GM12878 (cell line): ENCODE measurements at regions not wholly inside any gene's neighbourhood (a gene's known extent, or its start where the extent isn't known, plus 50 kb on each side); places are given as distances from the start of the nearest gene placed in this dataset.

Source experiments
- CBX5 ChIP-seq: sonication (generic); IDR thresholded peaks from 2 replicates; pipeline ENCODE4 v1.6.1; 2016; ENCODE audit warnings: low read depth, moderate library complexity, mild to moderate bottlenecking, inconsistent platforms
- MEF2A ChIP-seq: IDR thresholded peaks from 2 replicates; pipeline ENCODE4 v1.6.1; 2011; ENCODE audit warnings: low read depth, mild to moderate bottlenecking, low read length, moderate library complexity; ENCODE audit not compliant: insufficient read depth
- NR2F1 ChIP-seq: fragments of 450-650 bp; conservative IDR thresholded peaks from 2 replicates; pipeline ENCODE4 v1.6.1; 2017; ENCODE audit warnings: mild to moderate bottlenecking
- PAX5 ChIP-seq: IDR thresholded peaks from 2 replicates; pipeline ENCODE4 v1.6.1; 2011; ENCODE audit warnings: low read depth, low read length, borderline replicate concordance
- RUNX3 ChIP-seq: IDR thresholded peaks from 2 replicates; pipeline ENCODE4 v1.6.1; 2012; ENCODE audit warnings: low read length, inconsistent platforms
- SIN3A ChIP-seq: IDR thresholded peaks from 2 replicates; pipeline ENCODE4 v1.6.1; 2012; ENCODE audit warnings: low read depth, low read length, improper control_type of control experiment
- TCF12 ChIP-seq: IDR thresholded peaks from 2 replicates; pipeline ENCODE4 v1.6.1; 2011; ENCODE audit warnings: low read depth, mild to moderate bottlenecking, low read length
- TF ChIP-seq, protein P1 (sequence below): fragments of 450-650 bp; formaldehyde crosslinking; IDR thresholded peaks from 2 replicates; pipeline ENCODE4 v1.4.0; 2020; ENCODE audit warnings: mild to moderate bottlenecking, moderate library complexity
- TF ChIP-seq, protein P2 (sequence below): fragments of 450-650 bp; IDR thresholded peaks from 2 replicates; pipeline ENCODE4 v1.6.1; 2017; ENCODE audit warnings: mild to moderate bottlenecking, moderate library complexity

DNA sequence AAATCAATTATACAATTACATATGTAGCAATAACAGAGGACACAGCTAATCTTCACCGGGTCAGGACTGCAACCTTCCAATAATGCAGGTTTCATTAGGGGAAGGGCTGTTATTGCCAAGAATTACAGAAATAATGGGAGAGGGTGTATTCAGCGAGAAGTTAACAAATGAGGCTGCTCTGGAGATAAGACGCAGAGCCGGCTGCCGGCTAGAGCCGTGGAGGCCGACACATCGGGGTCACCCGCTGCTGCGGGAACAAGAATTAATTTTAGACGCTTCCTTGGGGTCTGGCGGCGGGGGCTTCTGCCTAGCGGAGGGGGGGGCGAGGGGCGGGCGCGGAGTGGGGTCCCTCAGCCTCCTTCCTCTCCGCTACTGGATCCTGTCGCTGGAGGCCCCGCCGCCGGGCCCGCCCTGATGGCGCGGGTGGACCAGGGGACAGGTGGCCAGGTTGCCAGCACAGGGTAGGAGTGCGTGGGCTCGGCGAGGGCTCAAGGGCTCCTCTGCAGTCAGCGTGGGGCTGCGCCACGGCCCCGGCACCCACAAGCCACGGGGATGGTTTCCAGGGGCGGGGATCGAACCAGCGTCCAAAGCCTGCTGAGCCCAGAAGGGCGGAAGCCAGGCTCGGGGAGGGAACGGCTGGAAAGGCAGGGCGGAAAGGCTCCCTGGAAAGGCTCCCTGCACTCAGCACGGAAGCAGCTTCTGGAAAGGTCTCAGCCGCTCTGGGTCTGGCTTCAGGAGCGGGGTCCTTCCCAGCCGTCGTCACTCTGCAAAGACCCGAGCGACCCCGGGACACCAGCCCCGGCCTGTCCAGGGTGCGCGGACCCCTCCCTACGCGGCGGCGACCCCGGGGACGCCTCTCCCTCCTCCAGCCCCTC is 113.8 kb upstream of the NKX1-1 start (continued):
- TF ChIP-seq, protein P1, sequence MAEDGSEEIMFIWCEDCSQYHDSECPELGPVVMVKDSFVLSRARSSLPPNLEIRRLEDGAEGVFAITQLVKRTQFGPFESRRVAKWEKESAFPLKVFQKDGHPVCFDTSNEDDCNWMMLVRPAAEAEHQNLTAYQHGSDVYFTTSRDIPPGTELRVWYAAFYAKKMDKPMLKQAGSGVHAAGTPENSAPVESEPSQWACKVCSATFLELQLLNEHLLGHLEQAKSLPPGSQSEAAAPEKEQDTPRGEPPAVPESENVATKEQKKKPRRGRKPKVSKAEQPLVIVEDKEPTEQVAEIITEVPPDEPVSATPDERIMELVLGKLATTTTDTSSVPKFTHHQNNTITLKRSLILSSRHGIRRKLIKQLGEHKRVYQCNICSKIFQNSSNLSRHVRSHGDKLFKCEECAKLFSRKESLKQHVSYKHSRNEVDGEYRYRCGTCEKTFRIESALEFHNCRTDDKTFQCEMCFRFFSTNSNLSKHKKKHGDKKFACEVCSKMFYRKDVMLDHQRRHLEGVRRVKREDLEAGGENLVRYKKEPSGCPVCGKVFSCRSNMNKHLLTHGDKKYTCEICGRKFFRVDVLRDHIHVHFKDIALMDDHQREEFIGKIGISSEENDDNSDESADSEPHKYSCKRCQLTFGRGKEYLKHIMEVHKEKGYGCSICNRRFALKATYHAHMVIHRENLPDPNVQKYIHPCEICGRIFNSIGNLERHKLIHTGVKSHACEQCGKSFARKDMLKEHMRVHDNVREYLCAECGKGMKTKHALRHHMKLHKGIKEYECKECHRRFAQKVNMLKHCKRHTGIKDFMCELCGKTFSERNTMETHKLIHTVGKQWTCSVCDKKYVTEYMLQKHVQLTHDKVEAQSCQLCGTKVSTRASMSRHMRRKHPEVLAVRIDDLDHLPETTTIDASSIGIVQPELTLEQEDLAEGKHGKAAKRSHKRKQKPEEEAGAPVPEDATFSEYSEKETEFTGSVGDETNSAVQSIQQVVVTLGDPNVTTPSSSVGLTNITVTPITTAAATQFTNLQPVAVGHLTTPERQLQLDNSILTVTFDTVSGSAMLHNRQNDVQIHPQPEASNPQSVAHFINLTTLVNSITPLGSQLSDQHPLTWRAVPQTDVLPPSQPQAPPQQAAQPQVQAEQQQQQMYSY, result no peak
- TF ChIP-seq CBX5, result no peak
- TF ChIP-seq, protein P2, sequence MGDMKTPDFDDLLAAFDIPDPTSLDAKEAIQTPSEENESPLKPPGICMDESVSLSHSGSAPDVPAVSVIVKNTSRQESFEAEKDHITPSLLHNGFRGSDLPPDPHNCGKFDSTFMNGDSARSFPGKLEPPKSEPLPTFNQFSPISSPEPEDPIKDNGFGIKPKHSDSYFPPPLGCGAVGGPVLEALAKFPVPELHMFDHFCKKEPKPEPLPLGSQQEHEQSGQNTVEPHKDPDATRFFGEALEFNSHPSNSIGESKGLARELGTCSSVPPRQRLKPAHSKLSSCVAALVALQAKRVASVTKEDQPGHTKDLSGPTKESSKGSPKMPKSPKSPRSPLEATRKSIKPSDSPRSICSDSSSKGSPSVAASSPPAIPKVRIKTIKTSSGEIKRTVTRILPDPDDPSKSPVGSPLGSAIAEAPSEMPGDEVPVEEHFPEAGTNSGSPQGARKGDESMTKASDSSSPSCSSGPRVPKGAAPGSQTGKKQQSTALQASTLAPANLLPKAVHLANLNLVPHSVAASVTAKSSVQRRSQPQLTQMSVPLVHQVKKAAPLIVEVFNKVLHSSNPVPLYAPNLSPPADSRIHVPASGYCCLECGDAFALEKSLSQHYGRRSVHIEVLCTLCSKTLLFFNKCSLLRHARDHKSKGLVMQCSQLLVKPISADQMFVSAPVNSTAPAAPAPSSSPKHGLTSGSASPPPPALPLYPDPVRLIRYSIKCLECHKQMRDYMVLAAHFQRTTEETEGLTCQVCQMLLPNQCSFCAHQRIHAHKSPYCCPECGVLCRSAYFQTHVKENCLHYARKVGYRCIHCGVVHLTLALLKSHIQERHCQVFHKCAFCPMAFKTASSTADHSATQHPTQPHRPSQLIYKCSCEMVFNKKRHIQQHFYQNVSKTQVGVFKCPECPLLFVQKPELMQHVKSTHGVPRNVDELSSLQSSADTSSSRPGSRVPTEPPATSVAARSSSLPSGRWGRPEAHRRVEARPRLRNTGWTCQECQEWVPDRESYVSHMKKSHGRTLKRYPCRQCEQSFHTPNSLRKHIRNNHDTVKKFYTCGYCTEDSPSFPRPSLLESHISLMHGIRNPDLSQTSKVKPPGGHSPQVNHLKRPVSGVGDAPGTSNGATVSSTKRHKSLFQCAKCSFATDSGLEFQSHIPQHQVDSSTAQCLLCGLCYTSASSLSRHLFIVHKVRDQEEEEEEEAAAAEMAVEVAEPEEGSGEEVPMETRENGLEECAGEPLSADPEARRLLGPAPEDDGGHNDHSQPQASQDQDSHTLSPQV, result no peak
- TF ChIP-seq PAX5, result no peak
- no peak for TF ChIP-seq RUNX3
- no peak for TF ChIP-seq MEF2A
- TF ChIP-seq NR2F1, result no peak
- TF ChIP-seq SIN3A, result no peak
- no peak for TF ChIP-seq TCF12
